Uterus (tissue), 2 donors: ENCODE measurements at regions not wholly inside any gene's neighbourhood (a gene's known extent, or its start where the extent isn't known, plus 50 kb on each side); places are given as distances from the start of the nearest gene placed in this dataset.

ENCODE experiments used
- POLR2A ChIP-seq, 2 donors: fragments of 450-650 bp; IDR thresholded peaks; one replicate each; pipeline ENCODE4 v1.6.1; 2016; ENCODE audit warnings: antibody characterized with exemption in 2 of 2, mild to moderate bottlenecking in 1 of 2, moderate library complexity in 1 of 2
- TF ChIP-seq, protein P1 (sequence below), 4 experiments: fragments of 200-600 bp in 2 of 4; fragments of 450-650 bp in 2 of 4; sonication (generic) in 2 of 4; IDR thresholded peaks; one replicate each; pipeline ENCODE4 v1.5.1; 2016 to 2019; ENCODE audit warnings: antibody characterized with exemption in 4 of 4, mild to moderate bottlenecking in 2 of 4, moderate library complexity in 1 of 4

DNA sequence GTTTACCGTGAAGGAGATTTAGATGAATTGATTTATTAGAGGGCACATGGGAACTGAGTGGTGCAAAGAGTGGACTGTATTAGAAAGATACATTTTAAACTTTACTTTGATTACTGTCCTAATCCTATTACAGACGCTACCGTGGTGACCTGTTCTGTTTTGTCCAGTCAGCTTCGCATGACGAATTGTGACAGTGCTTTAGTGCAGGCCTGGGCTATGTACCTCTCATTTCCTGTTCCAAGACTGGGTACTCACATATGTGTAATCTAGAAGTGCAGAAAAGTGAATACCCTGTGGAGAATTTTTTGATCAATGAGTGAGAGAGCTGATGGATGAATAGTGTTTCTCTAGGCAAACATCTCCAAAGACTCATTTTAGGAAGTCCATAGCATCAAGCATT, 385.9 kb downstream of the ANXA1 start:
- TF ChIP-seq, protein P1, sequence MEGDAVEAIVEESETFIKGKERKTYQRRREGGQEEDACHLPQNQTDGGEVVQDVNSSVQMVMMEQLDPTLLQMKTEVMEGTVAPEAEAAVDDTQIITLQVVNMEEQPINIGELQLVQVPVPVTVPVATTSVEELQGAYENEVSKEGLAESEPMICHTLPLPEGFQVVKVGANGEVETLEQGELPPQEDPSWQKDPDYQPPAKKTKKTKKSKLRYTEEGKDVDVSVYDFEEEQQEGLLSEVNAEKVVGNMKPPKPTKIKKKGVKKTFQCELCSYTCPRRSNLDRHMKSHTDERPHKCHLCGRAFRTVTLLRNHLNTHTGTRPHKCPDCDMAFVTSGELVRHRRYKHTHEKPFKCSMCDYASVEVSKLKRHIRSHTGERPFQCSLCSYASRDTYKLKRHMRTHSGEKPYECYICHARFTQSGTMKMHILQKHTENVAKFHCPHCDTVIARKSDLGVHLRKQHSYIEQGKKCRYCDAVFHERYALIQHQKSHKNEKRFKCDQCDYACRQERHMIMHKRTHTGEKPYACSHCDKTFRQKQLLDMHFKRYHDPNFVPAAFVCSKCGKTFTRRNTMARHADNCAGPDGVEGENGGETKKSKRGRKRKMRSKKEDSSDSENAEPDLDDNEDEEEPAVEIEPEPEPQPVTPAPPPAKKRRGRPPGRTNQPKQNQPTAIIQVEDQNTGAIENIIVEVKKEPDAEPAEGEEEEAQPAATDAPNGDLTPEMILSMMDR (IDR thresholded peaks at IDR 0.05): no peak
- no peak for TF ChIP-seq POLR2A (IDR thresholded peaks at IDR 0.05)
